ENCODE measurements at regions not wholly inside any gene's neighbourhood (a gene's known extent, or its start where the extent isn't known, plus 50 kb on each side); places are given as distances from the start of the nearest gene placed in this dataset.

GRCh38 chr2:49262801-49263560 is 108.7 kb upstream of the FSHR start:
- no peak overlapping the region for H3K4me2 ChIP-seq (replicated peaks; ENCODE audit: extremely low read depth, low read length, poor library complexity, severe bottlenecking)
- Mint-ChIP-seq H3K27ac (no peak overlapping the region), H3K4me3 (no peak overlapping the region), H3K27me3 (ENCODE audit: low read depth in 3 of 3) (peaks cover 0 to 2% (median 0%) of the 10 kb centered on the region in 3 donors), H3K9me3 (peaks cover 0 to 3% (median 1%) of the 10 kb centered on the region in 7 donors), H3K36me3 (no peaks in the 10 kb centered on the region), H3K4me1 (no peaks in the 10 kb centered on the region)
- H2AFZ ChIP-seq (ENCODE audit: insufficient read depth, low read depth, low read length, poor library complexity, severe bottlenecking): no peak overlapping the region
- intact Hi-C loops (cut with micrococcal nuclease): no loop called here
- H3K27me3 ChIP-seq (ENCODE audit: control insufficient read depth in 2 of 2, insufficient read depth in 2 of 2, low read length in 2 of 2): no peaks in the 10 kb centered on the region
- H3K36me3 ChIP-seq (replicated peaks in 1 of 2; ENCODE audit: control insufficient read depth in 1 of 2, insufficient read depth in 2 of 2, low read length in 2 of 2): no peaks in the 10 kb centered on the region
- WGBS (ENCODE audit: insufficient coverage): no CpG with 5 or more reads among the region's 8 CpGs
- H3K4me1 ChIP-seq (ENCODE audit: control insufficient read depth in 1 of 2, insufficient read depth in 2 of 2, low read length in 2 of 2): no peaks in the 10 kb centered on the region
- H3K9ac ChIP-seq (ENCODE audit: insufficient read depth, low read length, poor library complexity, severe bottlenecking): no peak overlapping the region
- DNase-seq: no peak
- TF ChIP-seq CTCF (IDR thresholded peaks at IDR 0.05): no peak
- no peaks in the 10 kb centered on the region for H4K20me1 ChIP-seq (ENCODE audit: insufficient read depth, low read length)
- H3K4me3 ChIP-seq (replicated peaks in 1 of 3; ENCODE audit: low read depth in 2 of 3, low read length in 3 of 3): no peak overlapping the region
- H3K27ac ChIP-seq (ENCODE audit: low read depth in 1 of 2, low read length in 2 of 2): no peak overlapping the region
- no peaks in the 10 kb centered on the region for H3K79me2 ChIP-seq (ENCODE audit: insufficient read depth, low read length)
- no peaks in the 10 kb centered on the region for H3K9me3 ChIP-seq (replicated peaks in 1 of 2; ENCODE audit: control insufficient read depth in 1 of 2, insufficient read depth in 1 of 2, low read length in 2 of 2)

- Histone ChIP-seq H3K9me3 (replicated peaks in 1 of 2; ENCODE audit: control insufficient read depth in 1 of 2, insufficient read depth in 1 of 2, low read length in 2 of 2) (no peaks in the 10 kb centered on the region), H3K9ac (ENCODE audit: insufficient read depth, low read length, poor library complexity, severe bottlenecking) (no peak overlapping the region), H3K79me2 (ENCODE audit: insufficient read depth, low read length) (no peaks in the 10 kb centered on the region), H3K36me3 (replicated peaks in 1 of 2; ENCODE audit: control insufficient read depth in 1 of 2, insufficient read depth in 2 of 2, low read length in 2 of 2) (no peaks in the 10 kb centered on the region), H3K27me3 (ENCODE audit: control insufficient read depth in 2 of 2, insufficient read depth in 2 of 2, low read length in 2 of 2) (no peaks in the 10 kb centered on the region), H3K4me3 (replicated peaks in 1 of 3; ENCODE audit: low read depth in 2 of 3, low read length in 3 of 3) (no peak overlapping the region), H4K20me1 (ENCODE audit: insufficient read depth, low read length) (no peaks in the 10 kb centered on the region), H3K4me1 (ENCODE audit: control insufficient read depth in 1 of 2, insufficient read depth in 2 of 2, low read length in 2 of 2) (no peaks in the 10 kb centered on the region), H2AFZ (ENCODE audit: insufficient read depth, low read depth, low read length, poor library complexity, severe bottlenecking) (no peak overlapping the region), H3K4me2 (replicated peaks; ENCODE audit: extremely low read depth, low read length, poor library complexity, severe bottlenecking) (no peak overlapping the region), H3K27ac (ENCODE audit: low read depth in 1 of 2, low read length in 2 of 2) (no peak overlapping the region)
- Mint-ChIP-seq H3K4me1 (no peaks in the 10 kb centered on the region), H3K27ac (no peak overlapping the region), H3K27me3 (ENCODE audit: low read depth in 3 of 3) (peaks cover 0 to 2% (median 0%) of the 10 kb centered on the region in 3 donors), H3K4me3 (no peak overlapping the region), H3K9me3 (peaks cover 0 to 3% (median 1%) of the 10 kb centered on the region in 7 donors), H3K36me3 (no peaks in the 10 kb centered on the region)
- TF ChIP-seq CTCF (IDR thresholded peaks at IDR 0.05): no peak
- no CpG with 5 or more reads among the region's 4 CpGs for WGBS (ENCODE audit: insufficient coverage)
- intact Hi-C loops (cut with micrococcal nuclease): no loop called here
- DNase-seq: no peak
Measured at GRCh38 chr2:49261781-49262180, 107.5 kb upstream of the FSHR start.

All from CD14-positive monocyte (primary cell).